ENCODE measurements at regions not wholly inside any gene's neighbourhood (a gene's known extent, or its start where the extent isn't known, plus 50 kb on each side); places are given as distances from the start of the nearest gene placed in this dataset.

DNA sequence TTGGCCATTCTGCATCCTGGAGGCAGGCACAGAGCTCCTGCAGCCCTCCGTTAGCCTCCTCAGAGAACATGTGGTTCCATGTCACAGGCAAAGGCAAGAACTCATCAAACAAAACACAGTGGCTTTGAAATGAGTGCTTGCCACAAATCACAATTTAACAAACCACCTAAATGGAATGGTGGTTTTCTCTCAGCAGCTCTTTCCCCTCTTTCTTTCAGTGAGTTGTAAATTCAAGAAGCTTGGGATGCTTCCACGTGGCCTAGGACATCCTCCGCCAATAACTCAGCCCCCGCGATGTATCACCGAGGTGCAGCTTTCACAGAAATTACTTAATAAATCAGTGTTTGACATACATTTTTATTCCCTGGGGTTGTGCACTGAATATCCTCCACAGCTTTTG is 65.4 kb upstream of the RFC3 start:
- Mint-ChIP-seq H3K4me1 (no peaks in the 10 kb centered on the region), H3K4me3 (no peak overlapping the region), H3K9me3 (no peaks in the 10 kb centered on the region), H3K27me3 (ENCODE audit: low read depth) (no peaks in the 10 kb centered on the region), H3K27ac (no peak overlapping the region), H3K36me3 (ENCODE audit: insufficient read depth in 1 of 3, low read depth in 3 of 3) (no peaks in the 10 kb centered on the region)
- DNase-seq, result no peak
- Histone ChIP-seq H3K27ac (ENCODE audit: insufficient read length, low read depth, low read length) (no peak overlapping the region), H2AFZ (ENCODE audit: low read length) (no peak overlapping the region), H2BK15ac (ENCODE audit: low read depth, low read length) (no peak overlapping the region), H4K5ac (ENCODE audit: insufficient read length, low read depth, low read length) (no peak overlapping the region), H3K23me2 (ENCODE audit: insufficient read length, low read depth, low read length, poor library complexity, severe bottlenecking) (no peaks in the 10 kb centered on the region), H3K9me3 (ENCODE audit: control insufficient read depth, low read depth, low read length) (no peaks in the 10 kb centered on the region), H4K8ac (replicated peaks; ENCODE audit: insufficient read length, low read depth, low read length) (no peak overlapping the region), H3K23ac (ENCODE audit: insufficient read length, low read depth, low read length) (no peak overlapping the region), H3K79me1 (ENCODE audit: insufficient read depth, low read depth, low read length, poor library complexity, severe bottlenecking) (no peaks in the 10 kb centered on the region), H2AK5ac (ENCODE audit: insufficient read length, low read length) (no peak overlapping the region), H3K4me2 (ENCODE audit: insufficient read depth, insufficient read length, low read length) (no peak overlapping the region), H3K9ac (ENCODE audit: extremely low read depth, insufficient read length, low read length) (no peak overlapping the region), H4K20me1 (ENCODE audit: control insufficient read depth, insufficient read depth, insufficient read length) (no peaks in the 10 kb centered on the region), H3K79me2 (ENCODE audit: insufficient read depth, low read length) (no peaks in the 10 kb centered on the region), H2BK12ac (ENCODE audit: insufficient read length, low read depth, low read length) (no peak overlapping the region), H3K18ac (ENCODE audit: insufficient read length, low read depth, low read length) (no peak overlapping the region), H2BK5ac (ENCODE audit: insufficient read length, low read length) (no peak overlapping the region), H4K91ac (ENCODE audit: insufficient read length, low read depth, low read length) (no peak overlapping the region), H3K56ac (ENCODE audit: insufficient read length, low read depth, low read length) (no peak overlapping the region), H2BK120ac (ENCODE audit: low read depth, low read length, poor library complexity, severe bottlenecking) (no peak overlapping the region), H2BK20ac (ENCODE audit: low read depth, low read length, poor library complexity, severe bottlenecking) (no peak overlapping the region), H3K4me1 (ENCODE audit: insufficient read depth, low read length) (no peaks in the 10 kb centered on the region), H3K27me3 (ENCODE audit: insufficient read depth, low read length) (no peaks in the 10 kb centered on the region), H3K14ac (ENCODE audit: insufficient read depth, low read length) (no peak overlapping the region), H3K4ac (ENCODE audit: low read depth, low read length) (no peak overlapping the region), H3T11ph (ENCODE audit: low read length) (no peak overlapping the region)
- WGBS (ENCODE audit: extremely low coverage, insufficient read length, low lambda C conversion rate), result no CpG with 5 or more reads among the region's 6 CpGs
- TF ChIP-seq, protein P1, sequence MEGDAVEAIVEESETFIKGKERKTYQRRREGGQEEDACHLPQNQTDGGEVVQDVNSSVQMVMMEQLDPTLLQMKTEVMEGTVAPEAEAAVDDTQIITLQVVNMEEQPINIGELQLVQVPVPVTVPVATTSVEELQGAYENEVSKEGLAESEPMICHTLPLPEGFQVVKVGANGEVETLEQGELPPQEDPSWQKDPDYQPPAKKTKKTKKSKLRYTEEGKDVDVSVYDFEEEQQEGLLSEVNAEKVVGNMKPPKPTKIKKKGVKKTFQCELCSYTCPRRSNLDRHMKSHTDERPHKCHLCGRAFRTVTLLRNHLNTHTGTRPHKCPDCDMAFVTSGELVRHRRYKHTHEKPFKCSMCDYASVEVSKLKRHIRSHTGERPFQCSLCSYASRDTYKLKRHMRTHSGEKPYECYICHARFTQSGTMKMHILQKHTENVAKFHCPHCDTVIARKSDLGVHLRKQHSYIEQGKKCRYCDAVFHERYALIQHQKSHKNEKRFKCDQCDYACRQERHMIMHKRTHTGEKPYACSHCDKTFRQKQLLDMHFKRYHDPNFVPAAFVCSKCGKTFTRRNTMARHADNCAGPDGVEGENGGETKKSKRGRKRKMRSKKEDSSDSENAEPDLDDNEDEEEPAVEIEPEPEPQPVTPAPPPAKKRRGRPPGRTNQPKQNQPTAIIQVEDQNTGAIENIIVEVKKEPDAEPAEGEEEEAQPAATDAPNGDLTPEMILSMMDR (conservative IDR thresholded peaks at IDR 0.05), result no peak
